CD4-positive, alpha-beta memory T cell (primary cell): ENCODE measurements at regions not wholly inside any gene's neighbourhood (a gene's known extent, or its start where the extent isn't known, plus 50 kb on each side); places are given as distances from the start of the nearest gene placed in this dataset.

Experiments
- CTCF ChIA-PET: fragments of 350-600 bp; sonication (Branson Sonifier 250); formaldehyde crosslinking; loops from one replicate; lab custom pipeline; 2021; ENCODE audit warnings: inconsistent platforms; ENCODE audit not compliant: partially characterized antibody; lab: Charles Lee
- POLR2A ChIA-PET: fragments of 350-600 bp; sonication (Branson Sonifier 250); formaldehyde crosslinking; loops from one replicate; lab custom pipeline; 2021; ENCODE audit not compliant: partially characterized antibody; lab: Charles Lee
- DNase-seq, 5 donors: peaks; one replicate each; pipeline versions ENCODE4 v3.0.0 to v3.0.0-alpha.2; 2020 to 2022; ENCODE audit warnings: mixed read lengths in 1 of 5
- H3K27ac ChIP-seq: one replicate; pipeline ENCODE4 v1.7.0; 2013; ENCODE audit warnings: low read depth, low read length
- H3K27me3 ChIP-seq: 2 replicates; pipeline ENCODE4 v1.7.0; 2013; ENCODE audit warnings: mild to moderate bottlenecking, low read length, moderate library complexity; ENCODE audit not compliant: insufficient read depth
- H3K36me3 ChIP-seq: 2 replicates; pipeline ENCODE4 v1.7.0; 2013; ENCODE audit warnings: mild to moderate bottlenecking, low read length, moderate library complexity; ENCODE audit not compliant: insufficient read depth
- H3K4me1 ChIP-seq: 2 replicates; pipeline ENCODE4 v1.7.0; 2013; ENCODE audit warnings: mild to moderate bottlenecking, low read length, moderate library complexity; ENCODE audit not compliant: insufficient read depth
- H3K4me3 ChIP-seq, 2 donors: one replicate each; pipeline ENCODE4 v1.7.0; 2013; ENCODE audit warnings: low read length in 2 of 2, mild to moderate bottlenecking in 1 of 2
- H3K9me3 ChIP-seq, 2 donors: one replicate each; pipeline ENCODE4 v1.7.0; 2013; ENCODE audit warnings: low read length in 2 of 2, control low read depth in 1 of 2; ENCODE audit not compliant: control insufficient read depth in 1 of 2
- H3K27ac Mint-ChIP-seq, 7 donors: one replicate each; pipeline ENCODE4 v1.8.0; 2020 to 2021; ENCODE audit warnings: mixed read lengths in 7 of 7, mild to moderate bottlenecking in 6 of 7, inconsistent platforms in 3 of 7, moderate library complexity in 3 of 7
- H3K27me3 Mint-ChIP-seq, 2 donors: one replicate each; pipeline ENCODE4 v1.8.0; 2020 to 2021; ENCODE audit warnings: mixed read lengths in 2 of 2
- H3K36me3 Mint-ChIP-seq, 2 donors: one replicate each; pipeline ENCODE4 v1.8.0; 2020 to 2021; ENCODE audit warnings: mixed read lengths in 2 of 2, inconsistent platforms in 1 of 2, mild to moderate bottlenecking in 1 of 2
- H3K4me1 Mint-ChIP-seq, 4 donors: one replicate each; pipeline ENCODE4 v1.8.0; 2020 to 2021; ENCODE audit warnings: mixed read lengths in 4 of 4, mild to moderate bottlenecking in 1 of 4
- H3K4me3 Mint-ChIP-seq, 8 donors: one replicate each; pipeline ENCODE4 v1.8.0; 2020 to 2021; ENCODE audit warnings: mixed read lengths in 8 of 8, mild to moderate bottlenecking in 7 of 8, moderate library complexity in 6 of 8, inconsistent platforms in 3 of 8
- H3K9me3 Mint-ChIP-seq, 8 donors: one replicate each; pipeline ENCODE4 v1.8.0; 2020 to 2021; ENCODE audit warnings: mixed read lengths in 8 of 8, mild to moderate bottlenecking in 5 of 8, inconsistent platforms in 3 of 8, moderate library complexity in 1 of 8
- intact Hi-C: fragments of 100-400 bp; cut with micrococcal nuclease; formaldehyde crosslinking; loops from one replicate; pipeline ENCODE4 v1.15.1; 2023

DNA sequence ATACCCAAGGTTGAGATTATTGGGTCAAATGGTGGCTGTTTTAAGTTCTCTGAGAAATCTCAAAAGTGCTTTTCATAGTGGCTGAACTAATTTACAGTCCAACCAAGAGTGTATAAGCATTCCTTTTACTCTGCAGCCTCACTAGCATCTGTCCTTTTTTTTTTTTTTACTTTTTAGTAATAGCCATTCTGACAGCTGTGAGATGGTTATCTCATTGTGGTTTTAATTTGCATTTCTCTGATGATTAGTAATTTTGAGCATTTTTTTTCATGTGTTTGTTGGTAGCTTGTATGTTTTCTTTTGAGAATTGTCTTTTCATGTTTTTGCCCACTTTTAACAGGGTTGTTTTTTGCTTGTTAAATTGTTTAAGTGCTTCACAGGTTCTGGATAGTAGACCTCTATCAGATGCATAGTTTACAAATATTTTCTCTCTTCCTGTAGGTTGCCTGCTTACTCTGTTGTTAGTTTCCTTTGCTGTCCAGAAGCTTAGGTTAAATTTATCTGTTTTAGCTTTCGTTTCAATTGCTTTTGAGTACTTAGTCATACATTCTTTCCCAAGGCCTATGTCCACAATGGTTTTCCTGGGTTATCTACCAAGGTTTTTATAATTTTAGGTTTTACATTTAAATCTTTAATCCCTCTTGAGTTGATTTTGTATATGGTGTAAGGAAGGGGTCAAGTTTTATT lies 881.3 kb upstream of the SEL1L start:
- Histone ChIP-seq H3K27me3 (no peaks in the 10 kb centered on the region), H3K36me3 (no peaks in the 10 kb centered on the region), H3K27ac (no peak overlapping the region), H3K9me3 (no peaks in the 10 kb centered on the region), H3K4me3 (no peak overlapping the region), H3K4me1 (no peaks in the 10 kb centered on the region)
- H3K27ac Mint-ChIP-seq: no peak overlapping the region
- ChIA-PET POLR2A (no interaction called here), CTCF (interaction anchor here (0.7 kb wide), 1 partner anchor 10 kb away, joined by 3 read pairs; no protein-coding TSS in a partner anchor)
- no peaks in the 10 kb centered on the region for H3K27me3 Mint-ChIP-seq
- H3K9me3 Mint-ChIP-seq: peaks cover 8 to 29% (median 21%) of the 10 kb centered on the region in 8 donors
- H3K4me1 Mint-ChIP-seq: no peaks in the 10 kb centered on the region
- intact Hi-C loops: no loop called here
- no peak for DNase-seq
- no peaks in the 10 kb centered on the region for H3K36me3 Mint-ChIP-seq
- H3K4me3 Mint-ChIP-seq: no peak overlapping the region

GRCh38 chr14:82419933-82420332 lies 886.3 kb upstream of the SEL1L start:
- peaks cover 3 to 43% (median 23%) of the 10 kb centered on the region in 8 donors for H3K9me3 Mint-ChIP-seq
- H3K4me3 Mint-ChIP-seq: no peak overlapping the region
- POLR2A ChIA-PET: no interaction called here
- CTCF ChIA-PET: no interaction called here
- Histone ChIP-seq H3K4me1 (no peaks in the 10 kb centered on the region), H3K9me3 (no peaks in the 10 kb centered on the region), H3K27me3 (no peaks in the 10 kb centered on the region), H3K4me3 (no peak overlapping the region), H3K27ac (no peak overlapping the region), H3K36me3 (no peaks in the 10 kb centered on the region)
- DNase-seq: no peak
- no peaks in the 10 kb centered on the region for H3K36me3 Mint-ChIP-seq
- no peaks in the 10 kb centered on the region for H3K27me3 Mint-ChIP-seq
- intact Hi-C loops: no loop called here
- H3K27ac Mint-ChIP-seq: no peak overlapping the region
- H3K4me1 Mint-ChIP-seq: no peaks in the 10 kb centered on the region

GRCh38 chr14:82420871-82421270 lies 887.2 kb upstream of the SEL1L start:
- Histone ChIP-seq H3K4me1 (no peaks in the 10 kb centered on the region), H3K9me3 (no peaks in the 10 kb centered on the region), H3K36me3 (no peaks in the 10 kb centered on the region), H3K4me3 (no peak overlapping the region), H3K27me3 (no peaks in the 10 kb centered on the region), H3K27ac (no peak overlapping the region)
- DNase-seq: no peak
- Mint-ChIP-seq H3K27me3 (no peaks in the 10 kb centered on the region), H3K4me3 (no peak overlapping the region), H3K9me3 (peaks cover 2 to 40% (median 23%) of the 10 kb centered on the region in 8 donors), H3K4me1 (no peaks in the 10 kb centered on the region), H3K36me3 (no peaks in the 10 kb centered on the region), H3K27ac (no peak overlapping the region)
- ChIA-PET CTCF (no interaction called here), POLR2A (no interaction called here)
- intact Hi-C loops: no loop called here

DNA sequence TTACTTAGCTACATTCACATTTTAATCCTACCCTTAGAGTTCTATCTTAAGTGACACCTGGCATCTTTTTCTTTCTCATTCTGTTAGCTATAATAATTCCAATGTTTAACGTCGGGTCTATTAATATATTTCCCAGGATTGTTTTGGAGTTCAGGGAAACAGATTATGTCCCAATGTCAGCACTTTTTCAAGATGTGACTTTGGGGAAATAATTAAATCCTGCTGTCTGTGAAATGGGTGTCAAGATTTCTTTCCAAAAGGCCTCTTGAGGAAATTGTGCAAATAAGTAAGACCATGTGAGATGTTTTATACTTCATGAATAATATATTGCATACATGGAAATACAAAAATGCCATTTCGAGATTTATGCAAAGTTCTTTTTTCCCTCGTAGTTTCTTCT lies 887.6 kb upstream of the SEL1L start:
- Mint-ChIP-seq H3K4me3 (no peak overlapping the region), H3K36me3 (no peaks in the 10 kb centered on the region), H3K27me3 (no peaks in the 10 kb centered on the region), H3K9me3 (peaks cover 0 to 38% (median 23%) of the 10 kb centered on the region in 8 donors), H3K4me1 (no peaks in the 10 kb centered on the region), H3K27ac (no peak overlapping the region)
- H3K9me3 ChIP-seq: no peaks in the 10 kb centered on the region
- intact Hi-C loops: no loop called here
- POLR2A ChIA-PET: no interaction called here
- H3K4me3 ChIP-seq: no peak overlapping the region
- H3K4me1 ChIP-seq: no peaks in the 10 kb centered on the region
- no peaks in the 10 kb centered on the region for H3K36me3 ChIP-seq
- no peak overlapping the region for H3K27ac ChIP-seq
- CTCF ChIA-PET: no interaction called here
- no peaks in the 10 kb centered on the region for H3K27me3 ChIP-seq
- DNase-seq: no peak

DNA sequence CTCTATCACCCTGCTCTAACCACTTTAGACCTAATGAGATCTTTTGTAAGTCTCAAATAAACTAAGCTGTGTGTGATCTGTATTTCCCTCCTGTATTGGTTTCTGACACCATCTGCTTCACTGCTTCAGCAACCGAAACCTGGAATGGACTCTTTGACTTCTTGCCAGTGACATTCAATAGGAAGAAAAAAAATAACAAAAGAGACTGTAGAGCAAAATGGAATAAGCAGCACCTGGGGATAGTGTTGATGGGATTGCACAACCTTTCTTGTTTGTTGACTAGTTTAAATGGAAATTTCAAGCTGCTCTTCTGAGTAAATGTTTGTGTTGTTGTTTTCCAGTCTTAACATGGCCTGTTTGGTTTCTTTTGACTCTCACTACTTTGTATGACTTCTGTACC lies 888.6 kb upstream of the SEL1L start:
- Mint-ChIP-seq H3K9me3 (peaks cover 0 to 31% (median 20%) of the 10 kb centered on the region in 8 donors), H3K27ac (peak overlapping the region in 1 of 7 donors; percentile 47), H3K36me3 (no peaks in the 10 kb centered on the region), H3K4me1 (no peaks in the 10 kb centered on the region), H3K27me3 (no peaks in the 10 kb centered on the region), H3K4me3 (no peak overlapping the region)
- no peak for DNase-seq
- Histone ChIP-seq H3K36me3 (no peaks in the 10 kb centered on the region), H3K27ac (no peak overlapping the region), H3K9me3 (no peaks in the 10 kb centered on the region), H3K27me3 (no peaks in the 10 kb centered on the region), H3K4me3 (no peak overlapping the region), H3K4me1 (no peaks in the 10 kb centered on the region)
- ChIA-PET CTCF (no interaction called here), POLR2A (no interaction called here)
- intact Hi-C loops: no loop called here

- H3K4me3 ChIP-seq: no peak overlapping the region
- Mint-ChIP-seq H3K27me3 (no peaks in the 10 kb centered on the region), H3K9me3 (peaks cover 0 to 28% (median 20%) of the 10 kb centered on the region in 8 donors), H3K27ac (no peak overlapping the region), H3K4me3 (no peak overlapping the region), H3K36me3 (no peaks in the 10 kb centered on the region), H3K4me1 (no peaks in the 10 kb centered on the region)
- H3K9me3 ChIP-seq: no peaks in the 10 kb centered on the region
- ChIA-PET POLR2A (no interaction called here), CTCF (interaction anchor here (0.6 kb wide), 1 partner anchor 10 kb away, joined by 3 read pairs; no protein-coding TSS in a partner anchor)
- DNase-seq: no peak
- no peaks in the 10 kb centered on the region for H3K27me3 ChIP-seq
- H3K4me1 ChIP-seq: no peaks in the 10 kb centered on the region
- H3K36me3 ChIP-seq: no peaks in the 10 kb centered on the region
- intact Hi-C loops: no loop called here
- no peak overlapping the region for H3K27ac ChIP-seq
Measured at GRCh38 chr14:82425261-82425660, 891.6 kb upstream of the SEL1L start.

GRCh38 chr14:82431031-82431430 lies 897.4 kb upstream of the SEL1L start:
- H3K36me3 ChIP-seq: no peaks in the 10 kb centered on the region
- ChIA-PET CTCF (no interaction called here), POLR2A (no interaction called here)
- intact Hi-C loops: no loop called here
- Mint-ChIP-seq H3K9me3 (peaks cover 0 to 28% (median 19%) of the 10 kb centered on the region in 8 donors), H3K4me3 (no peak overlapping the region), H3K36me3 (no peaks in the 10 kb centered on the region), H3K27ac (no peak overlapping the region), H3K4me1 (no peaks in the 10 kb centered on the region), H3K27me3 (no peaks in the 10 kb centered on the region)
- no peak for DNase-seq
- H3K27ac ChIP-seq: no peak overlapping the region
- no peaks in the 10 kb centered on the region for H3K9me3 ChIP-seq
- no peaks in the 10 kb centered on the region for H3K4me1 ChIP-seq
- no peak overlapping the region for H3K4me3 ChIP-seq
- no peaks in the 10 kb centered on the region for H3K27me3 ChIP-seq
